HG03457 (cell line): ENCODE measurements at regions not wholly inside any gene's neighbourhood (a gene's known extent, or its start where the extent isn't known, plus 50 kb on each side); places are given as distances from the start of the nearest gene placed in this dataset.

Source experiments
- ATAC-seq: cut with Tn5 transposase; IDR thresholded peaks from one replicate; pipeline ENCODE4 v1.9.1; 2021; ENCODE audit warnings: moderate number of reproducible peaks; ENCODE audit not compliant: unreplicated experiment

DNA sequence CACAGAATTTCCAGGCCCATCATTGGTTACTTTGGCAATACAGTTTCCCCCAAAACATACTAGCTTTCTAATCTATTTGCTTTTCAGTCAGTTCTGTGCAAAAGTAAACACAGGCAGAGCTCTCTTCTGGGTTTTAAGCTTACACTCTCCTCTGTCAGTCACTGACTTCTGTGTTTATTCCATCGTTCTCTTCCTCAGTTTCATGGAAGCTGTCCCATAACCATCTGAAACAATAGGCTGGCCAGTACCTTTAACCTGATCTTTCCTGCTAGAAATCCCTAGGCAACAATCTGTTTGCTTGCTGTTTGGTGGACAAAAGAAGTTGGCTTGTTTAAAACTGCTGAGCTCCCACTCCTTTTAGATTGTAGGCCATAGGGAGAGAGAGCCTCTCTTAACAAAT is 431.5 kb downstream of the HACE1 start:
- no peak for ATAC-seq

DNA sequence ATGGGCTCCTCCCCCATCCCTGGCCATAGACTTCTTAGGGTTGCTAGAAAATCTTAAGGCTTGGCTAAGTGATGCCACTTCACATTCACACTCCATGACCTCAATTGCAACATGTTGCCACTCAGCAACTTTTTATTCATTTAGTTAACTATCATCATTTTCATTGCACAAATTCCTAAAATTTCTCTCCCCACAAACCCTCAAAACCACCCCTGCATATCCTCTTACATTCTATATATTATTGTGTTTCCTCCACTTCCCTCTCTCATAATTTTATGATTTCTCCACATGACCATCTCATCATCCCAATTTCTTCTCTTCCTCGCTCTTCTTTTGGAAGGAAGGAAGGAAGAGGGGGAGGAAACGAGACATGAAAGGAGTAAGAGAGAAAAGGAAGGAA is 436.0 kb downstream of the HACE1 start:
- no peak for ATAC-seq

DNA sequence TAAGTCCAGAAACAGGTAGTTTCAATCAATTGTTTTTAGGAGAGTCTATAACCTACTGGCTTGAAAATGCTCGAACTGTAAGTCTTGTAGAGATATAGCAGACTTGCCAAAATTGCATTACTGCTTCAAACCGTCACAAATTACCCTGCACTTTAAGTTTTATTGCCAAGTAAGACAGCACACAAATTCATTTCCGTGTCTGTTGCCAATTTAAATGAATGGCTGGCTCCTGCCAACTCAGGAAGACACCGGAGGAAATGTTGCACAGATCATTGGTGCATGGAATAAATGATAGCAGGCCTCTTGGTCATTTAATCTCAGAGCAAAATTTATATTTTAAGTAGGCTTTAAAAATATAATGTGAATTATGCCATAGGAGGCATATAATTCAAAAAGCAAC is 438.1 kb downstream of the HACE1 start:
- no peak for ATAC-seq

DNA sequence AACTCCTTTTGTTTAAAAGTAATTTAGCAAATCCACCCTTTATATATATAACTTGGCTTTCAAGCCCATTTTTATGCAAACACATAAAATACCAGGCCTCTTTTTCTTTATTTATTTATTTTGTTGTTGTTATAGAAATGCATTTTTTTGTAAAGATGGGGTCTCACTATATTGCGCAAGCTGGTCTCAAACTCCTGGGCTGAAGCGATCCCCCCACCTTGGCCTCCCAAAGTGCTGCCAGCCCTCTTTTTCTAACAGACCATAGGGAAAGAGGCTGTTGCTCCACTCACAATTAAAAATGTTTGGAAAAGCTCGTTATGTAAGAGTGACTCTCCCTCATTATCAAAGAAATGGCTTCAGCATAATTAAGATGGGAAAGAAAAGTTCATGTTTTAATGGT is 440.9 kb downstream of the HACE1 start:
- no peak for ATAC-seq

DNA sequence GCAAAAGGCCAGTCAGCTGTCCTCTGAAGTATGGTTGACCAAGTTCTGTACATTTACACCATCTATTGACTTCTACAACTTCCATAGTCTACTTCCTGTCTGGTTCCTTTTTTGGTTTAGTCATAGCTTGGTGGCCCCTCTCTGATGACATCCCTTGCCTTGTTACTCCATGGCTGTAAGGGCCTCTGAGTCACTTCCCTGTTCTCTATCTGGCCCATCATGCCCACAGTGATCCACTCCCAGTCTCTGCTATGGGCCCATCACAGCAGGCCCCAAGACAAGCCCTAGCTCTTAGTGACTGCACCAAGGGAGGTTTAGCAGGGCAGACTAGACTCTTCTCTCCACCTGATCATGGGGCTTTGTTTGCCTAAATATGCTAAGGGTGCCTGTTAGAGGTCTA is 441.6 kb downstream of the HACE1 start:
- ATAC-seq = no peak

DNA sequence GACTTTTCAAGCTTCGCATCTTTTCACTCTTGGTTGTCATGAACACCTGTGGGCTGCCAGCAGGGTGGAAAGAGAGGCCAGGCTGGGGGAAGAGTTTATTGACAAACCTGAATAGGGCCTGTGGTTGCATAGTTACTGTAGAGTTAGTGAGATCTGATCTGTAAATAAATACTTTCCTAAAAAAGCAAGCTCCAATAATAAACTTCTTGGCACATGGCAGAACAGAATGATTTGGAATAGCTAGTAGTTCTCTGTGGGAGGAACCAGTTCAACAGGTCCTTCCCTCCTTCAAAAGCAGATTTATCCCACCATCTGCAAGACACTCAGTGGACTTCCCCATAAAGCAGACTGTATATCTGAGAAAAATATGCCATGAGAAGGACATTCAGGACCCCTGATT is 445.0 kb downstream of the HACE1 start:
- ATAC-seq = no peak

DNA sequence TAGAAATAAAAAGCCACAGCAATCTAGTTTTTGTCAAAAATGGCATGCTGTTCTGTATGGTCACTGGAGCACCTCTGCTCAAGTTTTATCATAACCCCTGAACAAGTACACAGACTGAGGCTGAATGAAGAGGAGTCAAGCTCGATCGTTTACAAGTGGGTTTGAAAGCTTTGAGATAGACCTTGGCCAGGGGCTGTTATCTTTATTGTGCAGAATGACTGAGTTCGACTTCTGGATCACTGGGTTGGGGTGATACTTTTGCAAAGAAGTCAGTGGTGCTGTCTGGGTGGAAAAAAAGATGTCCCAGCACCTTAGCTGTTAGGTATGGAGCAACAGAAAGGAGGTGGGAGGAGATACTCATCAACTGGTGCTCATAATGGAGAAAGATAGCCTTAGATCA is 446.0 kb downstream of the HACE1 start:
- ATAC-seq = no peak

DNA sequence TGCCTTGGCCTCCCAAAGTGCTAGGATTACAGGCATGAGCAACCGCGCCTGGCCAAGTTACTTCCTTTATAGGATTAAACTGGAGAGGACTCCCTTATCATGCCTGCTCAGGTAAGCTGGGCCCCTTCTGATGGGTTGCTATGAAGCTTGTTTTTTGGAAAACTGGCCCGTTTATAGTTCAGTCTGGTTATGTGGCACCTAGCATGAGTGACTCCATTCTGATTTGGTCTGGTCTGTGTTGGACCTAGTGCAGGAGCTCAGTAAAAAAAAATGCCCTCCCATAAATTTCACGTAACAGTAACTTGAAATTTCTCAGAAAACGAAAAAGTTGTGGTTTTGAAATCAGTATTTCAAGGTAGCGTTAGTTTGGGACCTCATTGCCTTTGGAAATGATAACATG is 448.4 kb downstream of the HACE1 start:
- ATAC-seq = no peak

DNA sequence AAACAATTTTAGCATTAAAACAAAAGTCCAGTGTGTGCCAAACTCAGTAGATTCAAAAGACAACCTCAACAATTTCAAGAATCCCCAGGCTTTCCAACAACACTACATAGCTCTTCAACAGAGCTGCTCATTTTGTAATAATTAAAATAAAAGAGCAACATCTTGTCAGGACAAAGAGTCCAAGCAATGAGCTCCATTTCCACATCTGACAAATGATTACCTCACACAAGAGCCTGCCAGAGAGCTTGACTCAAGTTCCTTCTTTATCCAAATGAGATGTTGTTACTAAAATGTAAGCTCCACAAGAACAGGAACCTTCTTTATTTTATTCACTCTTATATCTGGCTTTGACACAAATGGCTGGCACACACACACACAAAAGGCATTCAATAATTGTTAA is 449.8 kb downstream of the HACE1 start:
- no peak for ATAC-seq

DNA sequence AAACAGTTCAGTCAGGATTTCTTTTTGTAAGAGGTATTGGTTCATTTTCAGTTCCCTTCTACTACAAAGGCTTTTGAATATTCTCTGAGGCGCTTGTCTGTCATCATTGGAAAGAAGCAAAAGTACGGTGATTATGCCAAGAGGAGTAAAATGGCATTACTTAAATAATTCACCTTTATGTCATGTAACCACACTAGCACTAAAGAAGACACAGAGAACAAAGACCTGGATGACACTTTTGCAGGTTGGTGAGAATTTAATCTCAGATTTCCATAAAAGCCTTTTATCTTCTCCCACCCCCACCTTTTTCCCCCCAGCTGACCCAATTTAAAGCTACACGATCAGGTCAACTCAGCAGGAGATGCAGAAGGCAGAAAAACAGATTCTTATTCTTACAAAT is 451.8 kb downstream of the HACE1 start:
- ATAC-seq = no peak

DNA sequence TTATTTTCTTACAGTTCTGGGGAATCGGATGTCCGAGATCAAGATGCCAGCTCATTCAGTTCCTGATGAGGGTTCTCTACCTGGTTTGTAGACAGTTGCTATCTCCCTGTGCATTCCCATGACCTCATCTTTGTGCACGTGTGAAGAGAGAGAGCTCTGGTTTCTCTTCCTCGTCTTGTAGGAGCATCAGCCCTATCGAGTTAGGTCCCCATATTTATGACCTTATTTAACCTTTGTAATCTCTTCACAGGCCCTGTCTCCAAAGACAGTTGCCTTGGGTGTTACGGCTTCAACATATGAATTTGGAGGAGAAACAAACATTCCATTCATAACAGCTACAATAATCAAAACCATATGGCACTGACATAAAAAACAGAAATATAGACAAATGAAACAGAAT is 455.3 kb downstream of the HACE1 start:
- no peak for ATAC-seq

DNA sequence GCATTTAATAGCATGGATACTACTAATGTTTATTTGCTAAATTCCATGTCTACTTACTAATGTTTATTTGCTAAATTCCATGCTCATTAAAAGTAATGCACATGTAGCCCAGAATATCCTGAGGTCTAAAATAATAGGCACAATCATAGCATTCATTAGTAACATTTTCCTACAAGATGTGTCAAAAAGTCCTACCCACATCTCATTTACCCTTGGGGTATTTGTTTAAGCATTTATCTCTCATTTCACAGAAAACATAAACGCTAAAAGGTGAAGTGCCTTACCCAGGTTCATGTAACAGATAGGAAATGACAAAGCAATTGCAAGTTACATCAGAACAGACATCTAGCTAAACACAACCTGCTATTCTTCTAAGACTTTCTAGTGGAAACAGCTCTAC is 457.1 kb downstream of the HACE1 start:
- ATAC-seq = no peak

DNA sequence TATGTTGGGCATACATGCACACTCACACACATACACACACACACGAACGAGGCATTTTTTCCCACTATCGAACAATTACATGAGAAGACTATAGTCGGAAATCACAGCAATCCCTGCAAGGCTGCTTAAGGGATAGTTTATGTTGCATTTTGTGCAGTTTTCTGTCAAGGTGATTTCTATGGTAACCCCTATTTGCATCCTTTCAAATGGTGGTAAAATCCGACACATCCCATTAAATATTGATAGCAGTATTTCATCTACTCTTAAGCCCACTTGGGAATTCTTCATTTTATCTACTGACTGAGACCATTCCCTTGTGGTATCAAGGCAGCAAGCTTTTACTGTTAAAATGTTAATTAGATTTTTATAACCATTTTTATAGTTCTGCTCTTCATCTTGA is 457.8 kb downstream of the HACE1 start:
- ATAC-seq = no peak

DNA sequence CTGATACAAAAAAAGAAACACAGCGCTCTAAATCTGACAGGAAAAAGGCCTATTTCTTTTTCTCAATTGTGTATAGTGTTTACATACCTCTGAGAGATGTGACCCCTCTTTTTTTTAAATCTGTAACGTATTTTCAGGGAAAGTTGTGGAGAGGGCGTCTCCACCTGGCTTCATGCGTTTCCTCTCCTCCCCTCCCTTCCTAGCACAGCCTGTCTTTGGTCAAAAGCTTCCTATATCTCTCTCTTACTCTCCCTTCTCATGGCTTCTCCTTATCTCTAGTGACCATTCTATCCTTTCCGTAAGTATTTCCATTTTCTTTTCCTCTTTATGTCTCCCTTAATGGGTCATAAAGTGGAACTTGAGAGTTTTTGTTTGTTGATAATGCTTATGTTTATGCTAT is 458.9 kb downstream of the HACE1 start:
- no peak for ATAC-seq

DNA sequence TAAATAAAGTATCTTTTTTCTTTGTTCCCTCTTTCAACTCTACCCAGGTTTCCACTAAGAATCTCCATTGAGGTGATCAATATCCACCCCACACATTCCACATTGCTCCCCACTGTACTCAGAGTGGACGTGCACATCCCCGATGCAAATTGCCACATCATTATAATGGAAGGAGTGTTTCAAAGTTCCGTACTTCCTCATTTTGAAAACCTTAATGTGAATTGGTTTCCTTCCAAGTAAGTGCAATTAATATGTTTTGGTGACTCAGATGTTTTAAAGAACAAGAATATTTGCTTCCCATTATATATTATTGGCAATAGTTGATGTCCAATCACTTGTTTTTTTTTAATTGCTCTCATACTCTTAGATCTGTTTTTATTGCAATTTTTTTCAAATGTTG is 463.6 kb downstream of the HACE1 start:
- no peak for ATAC-seq

DNA sequence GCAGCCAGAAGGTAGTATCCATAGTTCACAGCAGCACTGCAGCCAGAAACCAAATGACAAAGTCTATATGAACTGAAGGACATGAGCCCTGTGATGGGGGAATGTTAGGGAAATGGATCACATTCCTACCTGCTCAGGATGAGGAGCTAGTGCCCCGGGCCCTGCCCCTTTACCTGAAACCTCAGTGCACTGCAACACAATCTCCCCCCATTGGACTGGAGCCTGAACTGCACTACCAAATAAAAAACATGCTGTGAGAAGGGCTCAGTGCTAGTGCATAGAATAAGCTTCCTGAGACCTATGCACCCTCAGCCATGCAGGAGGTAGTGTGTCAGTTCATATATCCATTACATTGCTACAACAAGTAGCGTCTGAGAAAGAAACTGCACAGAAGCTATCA is 477.8 kb downstream of the HACE1 start:
- ATAC-seq = no peak

DNA sequence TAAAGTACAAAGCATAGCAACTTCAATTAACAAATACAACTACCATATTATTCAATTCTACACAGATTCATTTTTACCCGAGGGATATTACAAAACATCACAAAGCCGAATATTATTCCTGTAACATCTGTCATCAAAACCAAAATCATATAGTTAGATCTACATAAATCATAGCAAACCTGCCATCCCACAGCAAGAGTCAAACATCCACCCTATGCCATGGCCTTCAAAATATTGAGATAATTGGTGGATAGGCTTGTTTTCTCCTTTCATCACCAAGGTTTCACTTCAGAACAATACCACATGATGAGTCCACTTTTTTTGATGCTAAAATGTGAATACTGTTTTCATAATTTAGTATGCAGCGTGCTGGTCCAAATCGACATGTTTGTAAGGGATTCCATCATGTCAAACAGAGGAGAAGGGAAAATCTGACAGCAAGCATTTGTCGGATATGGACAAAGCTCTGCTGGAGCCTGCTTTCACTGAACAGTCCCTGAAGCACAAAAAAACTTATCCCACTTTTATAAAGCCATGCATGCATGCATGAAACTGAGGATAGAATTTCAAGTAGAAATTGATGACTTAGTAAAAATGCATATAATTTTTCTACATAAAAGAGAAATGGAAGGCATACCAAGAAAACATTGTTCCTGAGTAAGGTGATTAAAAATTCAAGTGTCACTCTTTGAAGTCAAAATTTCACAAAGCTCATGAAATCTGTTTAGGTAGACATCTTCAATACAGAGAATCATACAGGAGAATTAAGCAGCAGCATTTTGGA is 494.1 kb downstream of the HACE1 start:
- ATAC-seq = no peak

DNA sequence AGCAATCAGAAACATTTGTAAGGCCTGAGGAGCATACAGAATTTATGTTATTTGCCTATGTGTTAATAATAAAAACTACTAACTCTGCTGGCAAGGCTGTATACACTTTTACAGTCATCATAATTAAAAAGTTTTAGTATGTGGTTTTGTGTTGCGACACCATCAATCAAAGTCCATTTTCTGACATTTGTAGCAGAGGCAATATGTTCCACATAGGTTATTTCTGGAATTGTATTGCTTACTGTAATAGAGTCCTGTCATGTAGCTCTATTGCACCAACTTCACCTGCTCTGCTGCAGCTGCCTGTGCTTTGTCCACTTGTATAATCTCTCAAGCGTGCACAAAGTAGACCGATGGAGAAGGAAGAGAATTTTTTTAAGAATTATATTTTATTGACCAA is 501.8 kb downstream of the HACE1 start:
- no peak for ATAC-seq

DNA sequence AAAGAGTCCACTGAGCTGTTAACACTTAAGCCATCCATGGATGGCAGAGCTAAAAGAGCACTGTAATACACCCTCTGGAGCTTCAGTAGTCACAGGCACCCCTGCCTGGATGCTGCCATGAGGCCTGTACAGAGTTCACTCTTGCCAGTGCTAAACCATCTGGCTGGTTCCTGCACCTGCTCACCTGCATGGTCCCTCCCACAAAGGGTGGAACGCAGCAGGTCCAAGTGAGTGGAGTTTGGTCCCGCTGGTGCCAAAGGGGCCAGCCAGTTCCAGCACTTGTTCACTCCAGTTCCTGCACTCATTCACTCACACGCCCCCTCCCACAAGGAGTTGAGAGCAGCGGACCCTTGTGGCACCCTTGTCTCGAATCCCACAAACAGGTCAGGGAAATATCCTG is 503.5 kb downstream of the HACE1 start:
- ATAC-seq = no peak

DNA sequence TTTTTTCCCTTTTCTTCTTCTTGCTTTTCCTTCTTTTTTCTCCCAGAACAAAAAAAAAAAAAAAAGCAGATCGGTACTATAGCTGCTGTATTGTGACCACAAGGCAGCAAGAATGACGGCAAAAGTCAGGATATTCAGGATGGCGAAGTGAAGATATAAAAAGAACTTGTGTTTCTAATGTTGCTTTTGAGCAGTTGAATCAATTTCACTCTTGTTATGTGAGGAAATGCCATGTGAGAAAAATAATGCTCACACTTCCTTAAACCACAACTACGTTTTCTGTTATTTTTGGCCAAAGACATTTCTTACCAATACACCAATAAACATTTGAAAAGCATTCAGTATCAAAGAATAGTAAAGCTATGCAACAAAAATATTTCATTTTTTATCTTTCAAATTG is 510.5 kb downstream of the HACE1 start:
- no peak for ATAC-seq

DNA sequence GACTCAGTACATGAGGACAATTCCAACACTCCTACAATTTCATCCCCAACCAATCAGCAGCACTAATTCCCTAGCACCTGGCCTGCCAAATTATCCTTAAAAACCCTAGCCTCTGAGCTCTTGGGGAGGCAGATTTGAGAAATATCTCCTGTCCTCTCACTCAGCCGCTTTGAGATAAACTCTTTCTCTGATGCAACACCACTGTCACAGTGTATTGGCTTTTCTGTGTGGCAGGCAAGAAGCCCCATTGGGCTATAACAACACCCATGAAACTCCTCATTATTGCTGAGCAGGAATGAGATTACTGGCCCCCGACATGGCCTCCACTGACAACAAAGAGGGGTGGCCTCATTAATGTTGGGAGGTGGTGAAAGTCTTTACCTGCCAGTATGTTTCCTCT is 515.5 kb downstream of the HACE1 start:
- no peak for ATAC-seq

DNA sequence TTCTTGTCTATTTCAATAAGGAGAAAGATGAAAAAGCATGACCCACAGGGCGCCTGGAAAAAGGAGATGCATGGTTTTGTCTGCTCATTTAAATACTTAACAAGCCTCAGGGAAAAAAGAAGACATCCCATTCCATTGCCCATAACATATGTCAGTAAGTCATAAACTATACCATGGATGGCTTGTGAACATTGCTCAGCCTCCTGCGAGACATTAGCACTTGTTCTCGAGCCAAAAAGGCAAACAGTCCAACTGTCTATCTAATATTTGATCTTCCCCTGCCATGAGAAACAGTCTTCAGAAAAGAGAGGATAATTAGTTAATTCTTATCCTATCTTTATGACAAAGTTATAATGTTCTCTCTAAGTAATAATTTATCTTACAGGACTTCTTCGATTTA is 527.4 kb downstream of the HACE1 start:
- no peak for ATAC-seq
